ENCODE measurements at regions not wholly inside any gene's neighbourhood (a gene's known extent, or its start where the extent isn't known, plus 50 kb on each side); places are given as distances from the start of the nearest gene placed in this dataset.
A peak's percentile ranks its signal among the peaks of the same experiment; 100 is the strongest.

DNA sequence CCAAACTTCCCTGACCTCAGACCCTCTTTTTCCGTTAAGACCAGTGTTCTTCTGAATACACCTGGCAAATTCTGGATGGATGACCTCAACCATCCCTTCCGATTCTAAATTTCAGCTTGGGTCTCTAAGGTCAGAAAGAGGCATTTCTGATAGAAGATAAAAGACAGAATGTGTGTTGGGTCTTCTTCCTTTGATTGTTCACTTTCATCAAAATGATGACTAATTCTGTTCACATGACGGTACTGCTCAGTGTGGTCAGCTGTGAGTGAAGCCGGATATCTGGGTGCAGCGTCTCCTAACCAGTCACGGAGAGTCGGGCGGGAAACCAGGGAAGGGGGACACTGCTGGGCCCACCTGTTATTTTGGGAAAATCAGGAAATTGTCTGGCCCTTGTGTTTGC lies 151.6 kb upstream of the NAV2 start:
- DNase-seq (ENCODE audit: low read depth in 2 of 3, low spot score in 1 of 3) = no peak

- no peak for DNase-seq (ENCODE audit: low read depth in 2 of 3, low spot score in 1 of 3)
Measured at GRCh38 chr11:19560156-19560555, 152.5 kb upstream of the NAV2 start.

DNA sequence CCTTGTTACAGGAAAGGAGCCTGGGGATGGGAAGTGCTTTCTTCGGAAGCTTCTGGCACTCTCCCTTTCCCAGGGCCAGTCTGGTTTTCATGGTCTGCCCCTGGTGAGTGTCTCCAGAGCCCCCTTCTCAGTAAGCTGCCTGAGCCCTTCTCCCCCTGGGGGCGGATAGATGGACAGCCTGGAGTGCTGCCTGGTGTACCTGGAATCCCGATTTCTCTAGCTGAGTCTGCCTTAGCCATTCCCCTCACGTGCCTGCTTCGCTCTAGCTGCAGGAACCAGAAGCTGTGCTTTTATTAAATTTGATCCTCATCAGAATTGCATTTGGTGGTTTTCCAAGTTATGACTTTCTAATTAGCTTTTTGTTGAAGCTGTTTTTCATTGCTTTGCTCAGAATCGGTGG lies 152.9 kb upstream of the NAV2 start:
- no peak for DNase-seq (ENCODE audit: low read depth in 2 of 3, low spot score in 1 of 3)

- no peak for DNase-seq (ENCODE audit: low read depth in 2 of 3, low spot score in 1 of 3)
Measured at GRCh38 chr11:19558189-19558986, 154.2 kb upstream of the NAV2 start.

DNA sequence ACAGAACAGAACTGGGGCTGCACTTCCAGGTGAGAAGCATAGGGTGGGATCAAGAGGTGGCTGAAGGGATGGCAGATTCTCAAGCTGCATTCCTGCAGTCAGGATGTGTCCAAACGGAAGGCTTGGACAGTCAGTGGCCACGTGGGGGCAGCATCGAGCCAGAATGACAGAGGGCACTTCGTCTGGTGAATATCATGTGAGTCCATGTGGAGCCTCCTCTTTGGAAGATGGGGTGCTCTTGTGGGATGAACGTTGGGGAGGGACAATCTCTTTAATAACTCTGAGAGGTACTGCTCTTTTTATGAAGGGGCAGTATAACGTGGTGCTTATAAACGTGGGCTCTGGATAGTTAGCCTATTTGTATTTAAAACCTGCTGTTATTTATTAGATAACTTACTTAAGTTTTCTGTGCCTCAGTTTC lies 154.9 kb upstream of the NAV2 start:
- DNase-seq (ENCODE audit: low read depth in 2 of 3, low spot score in 1 of 3) = peak; percentile 48 to 67 (median 64)

DNA sequence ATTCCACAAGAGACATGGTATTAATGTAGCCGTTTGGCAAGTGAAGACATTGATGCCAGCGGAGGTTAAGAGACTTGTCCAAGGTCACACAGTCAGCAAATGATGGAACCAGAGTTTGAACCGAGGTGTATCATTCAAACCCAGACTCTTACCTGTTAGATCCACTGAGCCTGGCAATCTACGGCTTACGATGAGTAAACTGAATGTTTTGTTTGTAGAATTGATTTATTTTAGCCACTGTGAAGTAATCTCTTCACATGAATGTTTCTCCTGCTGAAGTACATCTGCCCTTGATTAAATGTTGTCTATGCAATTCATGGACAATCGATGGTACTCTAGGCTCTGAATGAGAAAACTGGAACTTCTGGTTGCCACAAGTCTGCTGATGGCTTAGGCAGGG lies 155.5 kb upstream of the NAV2 start:
- DNase-seq (ENCODE audit: low read depth in 2 of 3, low spot score in 1 of 3) = no peak

DNA sequence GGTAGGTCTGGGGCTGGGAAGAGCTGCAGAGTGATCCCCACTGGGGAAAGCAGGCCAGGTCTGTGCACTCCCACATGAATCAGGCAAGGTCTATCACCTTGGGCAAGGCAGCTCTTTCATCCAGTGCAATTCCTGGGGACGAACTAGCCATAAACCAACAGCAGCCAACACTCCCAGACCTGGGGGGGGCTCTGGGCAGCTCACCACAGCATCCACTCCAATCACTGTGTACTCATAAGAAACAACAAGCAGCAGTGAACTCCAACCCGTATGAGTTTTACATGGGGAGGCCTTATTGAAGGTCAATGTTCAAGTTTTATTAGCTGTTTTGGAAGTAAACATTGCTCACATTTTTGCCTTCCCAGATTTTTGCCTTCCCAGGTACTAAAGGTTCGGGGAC lies 157.4 kb upstream of the NAV2 start:
- DNase-seq (ENCODE audit: low read depth in 2 of 3, low spot score in 1 of 3) = no peak

DNA sequence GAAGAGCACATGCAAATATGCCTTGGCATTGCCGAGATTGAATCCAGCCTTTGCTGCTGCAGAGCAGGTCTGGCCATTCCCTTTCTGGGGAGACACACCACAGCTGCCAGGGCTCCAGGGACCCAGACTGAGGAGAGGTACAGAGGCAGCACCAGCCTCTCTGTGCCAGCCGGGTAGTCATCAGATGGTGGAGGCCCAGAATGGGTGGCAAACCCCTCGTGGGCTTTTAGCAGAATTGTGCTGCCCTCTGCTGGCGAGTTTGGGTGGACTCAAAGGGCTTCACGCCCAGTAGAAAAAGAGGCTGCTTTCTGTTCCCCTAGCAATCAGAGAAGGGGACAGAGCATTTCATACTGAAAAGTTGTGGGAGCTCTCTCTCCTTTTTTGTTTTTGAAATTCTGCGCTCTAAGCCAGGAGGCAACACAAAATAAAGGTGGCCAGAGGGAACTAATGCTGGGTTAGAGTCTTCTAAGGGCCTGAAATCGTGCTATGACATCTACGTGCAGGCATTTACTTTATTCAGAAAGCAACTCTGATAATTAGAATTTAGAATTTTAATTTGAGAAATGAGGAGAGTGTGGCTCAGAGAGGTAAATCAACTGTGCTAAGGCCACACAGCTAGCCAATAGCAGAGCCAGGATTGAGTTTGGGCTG lies 158.8 kb upstream of the NAV2 start:
- DNase-seq (ENCODE audit: low read depth in 2 of 3, low spot score in 1 of 3) = peak; percentile 63 to 75 (median 72)

GRCh38 chr11:19552656-19553260 lies 159.9 kb upstream of the NAV2 start:
- DNase-seq (ENCODE audit: low read depth in 2 of 3, low spot score in 1 of 3) = no peak

DNA sequence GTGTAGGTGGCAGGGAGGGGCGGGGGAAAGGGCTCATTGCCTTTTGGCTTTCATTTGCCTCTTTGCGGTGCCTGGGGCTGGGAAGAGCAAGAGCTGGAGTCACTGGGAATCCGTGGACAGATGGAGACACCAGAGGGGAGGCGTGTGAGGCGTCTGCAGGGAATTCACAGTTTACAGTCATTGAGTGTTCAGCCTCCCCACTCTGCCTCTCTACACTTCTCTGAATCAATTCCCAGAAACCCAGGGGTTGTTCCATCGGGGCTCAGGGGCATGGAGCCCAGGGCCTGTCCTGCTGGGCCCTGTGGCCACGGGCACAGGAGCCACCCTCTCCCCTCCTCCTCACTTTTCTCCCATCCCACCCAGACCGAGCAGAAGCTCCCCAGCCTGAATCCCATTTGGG lies 160.5 kb upstream of the NAV2 start:
- no peak for DNase-seq (ENCODE audit: low read depth in 2 of 3, low spot score in 1 of 3)

DNA sequence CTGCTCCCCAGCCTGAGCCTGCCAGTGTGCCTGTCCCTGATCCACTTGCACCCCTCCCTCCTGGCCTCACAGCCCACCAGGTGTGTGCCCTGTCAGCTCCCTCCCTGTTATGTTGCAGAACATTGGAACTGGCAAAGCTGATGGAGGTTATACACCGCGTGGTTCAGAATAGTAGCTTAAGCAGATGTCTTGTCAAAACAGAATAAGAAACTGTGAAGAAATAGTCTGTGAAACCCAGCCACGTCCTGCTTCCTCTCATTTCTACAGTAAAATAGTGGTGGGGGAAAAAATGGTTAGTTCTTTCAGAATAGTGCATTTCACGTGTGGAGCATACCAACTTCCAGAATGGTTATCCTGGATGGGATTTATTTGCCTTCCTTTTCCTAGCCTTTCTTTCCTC lies 161.2 kb upstream of the NAV2 start:
- no peak for DNase-seq (ENCODE audit: low read depth in 2 of 3, low spot score in 1 of 3)

GRCh38 chr11:19547044-19547443 lies 165.6 kb upstream of the NAV2 start:
- DNase-seq (ENCODE audit: low read depth in 2 of 3, low spot score in 1 of 3) = no peak

DNA sequence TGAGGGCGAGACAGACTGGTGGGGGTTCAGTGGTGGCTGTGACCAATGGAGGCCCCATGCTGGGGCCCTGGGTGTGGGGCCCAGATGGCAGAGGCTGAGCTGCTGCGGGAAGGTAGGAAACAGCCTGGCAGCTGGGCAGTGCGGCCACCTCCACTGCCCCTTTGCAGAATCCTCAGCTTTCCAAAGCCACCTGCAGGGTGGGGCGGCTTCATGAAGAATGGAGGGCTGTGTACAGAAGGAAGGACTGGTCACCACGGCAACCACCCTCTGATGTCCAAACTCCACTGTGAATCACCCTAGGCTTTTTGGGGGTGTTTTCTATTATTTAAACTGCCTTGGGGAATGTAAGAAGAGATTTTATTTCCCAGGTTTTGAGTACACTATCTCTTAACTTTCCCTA lies 166.3 kb upstream of the NAV2 start:
- no peak for DNase-seq (ENCODE audit: low read depth in 2 of 3, low spot score in 1 of 3)

GRCh38 chr11:19541521-19542049 lies 171.1 kb upstream of the NAV2 start:
- DNase-seq (ENCODE audit: low read depth in 2 of 3, low spot score in 1 of 3) = no peak

- DNase-seq (ENCODE audit: low read depth in 2 of 3, low spot score in 1 of 3) = no peak
Measured at GRCh38 chr11:19539861-19540260, 172.8 kb upstream of the NAV2 start.

GRCh38 chr11:19537803-19538453 lies 174.7 kb upstream of the NAV2 start:
- no peak for DNase-seq (ENCODE audit: low read depth in 2 of 3, low spot score in 1 of 3)

- no peak for DNase-seq (ENCODE audit: low read depth in 2 of 3, low spot score in 1 of 3)
Measured at GRCh38 chr11:19536131-19536530, 176.5 kb upstream of the NAV2 start.

DNA sequence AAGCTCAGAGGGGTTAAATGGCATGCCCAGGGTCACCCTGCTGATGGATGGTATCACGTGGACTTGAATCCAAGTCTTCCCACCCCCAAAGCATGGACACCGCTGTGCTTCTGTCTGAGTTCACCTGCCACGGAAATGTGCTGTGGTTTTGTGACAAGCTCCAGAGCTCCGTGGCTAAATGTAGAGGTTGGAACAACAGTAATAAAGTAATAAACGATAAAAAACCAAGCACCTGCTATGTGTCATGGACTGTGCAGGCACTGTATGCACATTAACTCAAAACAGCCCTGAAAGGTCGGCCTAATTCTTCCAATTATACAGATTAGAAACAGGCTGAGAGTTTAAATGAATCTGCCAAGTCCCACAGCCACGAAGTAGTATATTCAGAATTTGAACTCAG lies 182.1 kb upstream of the NAV2 start:
- no peak for DNase-seq (ENCODE audit: low read depth in 2 of 3, low spot score in 1 of 3)

GRCh38 chr11:19526119-19526518 lies 186.5 kb upstream of the NAV2 start:
- DNase-seq (ENCODE audit: low read depth in 2 of 3, low spot score in 1 of 3) = no peak

GRCh38 chr11:19525714-19526113 lies 186.9 kb upstream of the NAV2 start:
- DNase-seq (ENCODE audit: low read depth in 2 of 3, low spot score in 1 of 3) = no peak

DNA sequence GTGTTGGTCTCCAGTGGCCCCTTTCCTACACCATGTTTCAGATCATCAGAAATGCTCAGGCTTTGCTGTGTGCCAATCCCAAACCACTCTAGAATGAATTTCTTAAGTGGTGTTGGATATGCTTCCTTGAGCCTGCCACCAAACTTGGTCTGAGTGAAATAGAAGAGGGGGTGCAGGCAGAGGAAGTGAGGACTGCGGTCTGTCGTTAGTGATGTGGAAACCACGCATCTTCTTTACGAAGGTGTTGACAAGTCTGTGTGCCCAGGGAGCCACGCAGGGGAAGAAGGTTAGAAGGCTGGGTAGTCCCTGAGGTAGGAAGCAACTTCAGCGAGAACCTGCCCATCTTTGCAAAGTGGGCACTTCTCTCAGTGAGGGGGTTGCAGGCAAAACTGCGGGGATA lies 187.4 kb upstream of the NAV2 start:
- no peak for DNase-seq (ENCODE audit: low read depth in 2 of 3, low spot score in 1 of 3)

All from stimulated activated CD4-positive, alpha-beta T cell treated with anti-CD3 and anti-CD28 coated beads, Interleukin-12 subunit alpha, Interleukin-12 subunit beta, amount 100 ng/mL, for 48 hours (primary cell).